G401 (cell line): ENCODE measurements at regions not wholly inside any gene's neighbourhood (a gene's known extent, or its start where the extent isn't known, plus 50 kb on each side); places are given as distances from the start of the nearest gene placed in this dataset.

Experiments
- DNase-seq: peaks from one replicate; pipeline ENCODE4 v3.0.0-alpha.2; 2015; ENCODE audit warnings: low spot score
- in situ Hi-C: cut with HindIII; loops from 2 replicates; pipeline ENCODE4 v1.10.0; 2016; ENCODE audit warnings: low sequenced_read_pairs, mixed read lengths

DNA sequence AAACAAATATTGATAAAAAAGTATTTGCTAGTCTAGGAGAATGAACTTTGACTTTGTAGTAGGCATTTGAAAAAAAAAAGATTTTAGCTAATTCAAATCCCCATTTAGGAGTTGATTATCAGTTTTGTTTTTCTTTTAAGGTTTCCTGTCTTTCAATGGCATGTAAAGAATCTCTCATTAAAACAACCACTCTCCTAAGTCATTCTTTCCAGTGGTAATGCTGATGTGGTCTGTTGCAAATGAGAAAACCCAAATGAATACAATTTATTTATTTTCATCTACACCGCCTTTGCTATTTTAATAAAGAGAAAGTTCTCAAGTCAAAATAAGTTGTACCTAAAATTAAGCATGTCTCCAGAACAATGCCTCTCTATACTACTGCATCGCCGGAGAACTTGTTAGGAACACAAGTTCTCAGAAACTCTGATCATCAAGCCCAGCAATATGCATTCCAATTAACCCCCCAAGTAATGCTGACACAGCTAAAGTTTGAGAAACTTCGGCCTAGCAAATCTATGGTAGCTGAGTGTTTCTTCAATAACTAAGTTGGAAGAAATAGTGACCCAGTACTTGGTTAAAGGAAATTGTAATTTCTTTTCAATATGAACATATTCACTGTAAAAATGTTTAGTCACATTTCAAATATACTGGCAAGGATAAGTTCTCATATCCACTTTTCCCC lies 255.1 kb downstream of the PTPRC start:
- in situ Hi-C loops = no loop called here

GRCh38 chr1:198901266-198901665 lies 262.4 kb downstream of the PTPRC start:
- DNase-seq = peak; percentile 53
- in situ Hi-C loops = no loop called here

More for the DNA sequence above, 255.1 kb downstream of the PTPRC start:
- no peak for DNase-seq

GRCh38 chr1:198902655-198903054 lies 263.8 kb downstream of the PTPRC start:
- in situ Hi-C loops = no loop called here
- peak; percentile 81 for DNase-seq

DNA sequence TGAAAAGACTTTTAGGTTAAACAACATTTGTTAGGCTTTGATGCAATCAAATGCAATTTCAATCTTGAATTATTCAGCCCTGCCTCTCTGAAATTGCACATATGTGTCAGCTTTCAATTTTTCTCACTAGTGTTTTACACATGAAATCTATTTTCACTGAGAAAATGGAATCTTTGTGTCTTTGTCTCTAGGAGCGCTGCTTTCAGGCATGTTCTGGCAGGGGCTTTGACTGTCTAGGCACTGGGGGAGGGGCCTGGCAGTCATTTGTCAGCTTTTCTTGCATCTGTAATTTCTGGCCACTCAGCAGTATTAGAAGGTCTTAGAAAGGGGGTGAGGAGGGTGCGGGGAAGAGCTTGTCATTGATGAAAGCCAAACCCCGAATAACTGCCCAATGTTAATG lies 264.4 kb downstream of the PTPRC start:
- in situ Hi-C loops = no loop called here
- no peak for DNase-seq

DNA sequence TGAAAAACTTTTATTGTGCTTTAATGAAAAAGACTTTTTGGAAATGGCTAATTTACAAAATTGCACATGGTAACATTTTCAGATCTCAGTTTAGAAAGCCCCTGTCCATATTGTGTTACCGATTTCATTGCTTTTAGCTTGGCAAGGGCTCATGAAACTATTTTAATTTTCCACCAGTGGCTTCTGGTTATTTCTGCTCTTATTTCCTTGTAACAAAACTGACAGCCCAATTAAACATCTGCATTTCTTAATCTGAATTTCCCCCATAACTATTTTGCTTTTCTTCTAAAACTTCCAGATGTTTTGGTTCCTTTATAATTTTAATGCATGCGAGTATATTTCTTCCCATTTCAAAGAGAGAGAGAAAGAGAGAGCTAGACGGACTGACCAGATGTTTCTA lies 264.8 kb downstream of the PTPRC start:
- DNase-seq = no peak
- in situ Hi-C loops = no loop called here

GRCh38 chr1:198904321-198904720 lies 265.5 kb downstream of the PTPRC start:
- no peak for DNase-seq
- in situ Hi-C loops = no loop called here

- DNase-seq = peak; percentile 55
- in situ Hi-C loops = no loop called here
Observed at GRCh38 chr1:198906739-198907422, 268.0 kb downstream of the PTPRC start.

GRCh38 chr1:198907423-198907746 lies 268.5 kb downstream of the PTPRC start:
- no peak for DNase-seq
- in situ Hi-C loops = no loop called here

- in situ Hi-C loops = no loop called here
- no peak for DNase-seq
Observed at GRCh38 chr1:198908995-198909394, 270.2 kb downstream of the PTPRC start.

DNA sequence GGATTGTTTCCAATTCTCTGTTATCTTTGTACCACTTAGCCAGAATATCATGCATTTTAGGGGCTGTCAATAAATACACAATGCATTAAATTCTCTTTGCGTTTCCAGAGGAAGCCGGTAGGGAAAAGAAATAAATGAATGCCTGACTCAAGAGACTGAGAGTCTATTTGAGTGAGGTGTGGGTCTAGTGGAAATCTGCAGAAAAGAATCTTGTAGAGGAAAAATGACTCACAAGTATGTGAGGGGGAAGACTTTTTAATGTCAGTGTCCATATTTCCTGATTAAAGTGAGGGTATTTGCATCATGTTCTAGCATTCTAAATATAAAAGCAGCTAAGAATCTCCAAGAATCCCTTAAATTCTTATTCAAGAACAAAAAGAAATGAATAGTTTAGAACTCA lies 271.1 kb downstream of the PTPRC start:
- no peak for DNase-seq
- in situ Hi-C loops = no loop called here

DNA sequence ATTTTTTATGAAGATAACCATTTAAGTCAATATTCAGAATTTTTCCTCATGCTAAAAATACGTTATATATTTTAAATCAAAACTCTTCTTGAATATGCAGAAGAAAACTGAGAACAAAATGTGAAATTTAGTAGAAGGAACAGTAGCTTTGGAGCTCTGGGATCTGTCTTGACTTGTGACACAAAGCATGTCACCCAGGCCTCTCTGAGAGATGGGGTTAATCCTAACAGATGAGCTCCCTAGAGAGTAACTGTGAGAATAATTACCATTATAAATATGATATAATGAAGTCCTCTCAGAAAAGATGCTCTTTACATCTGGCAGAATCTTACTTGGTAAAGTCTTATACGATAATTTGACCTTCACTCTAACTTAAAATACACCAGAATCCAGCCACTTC lies 272.0 kb downstream of the PTPRC start:
- in situ Hi-C loops = no loop called here
- DNase-seq = no peak

- in situ Hi-C loops = no loop called here
- no peak for DNase-seq
Observed at GRCh38 chr1:198912046-198912445, 273.2 kb downstream of the PTPRC start.

DNA sequence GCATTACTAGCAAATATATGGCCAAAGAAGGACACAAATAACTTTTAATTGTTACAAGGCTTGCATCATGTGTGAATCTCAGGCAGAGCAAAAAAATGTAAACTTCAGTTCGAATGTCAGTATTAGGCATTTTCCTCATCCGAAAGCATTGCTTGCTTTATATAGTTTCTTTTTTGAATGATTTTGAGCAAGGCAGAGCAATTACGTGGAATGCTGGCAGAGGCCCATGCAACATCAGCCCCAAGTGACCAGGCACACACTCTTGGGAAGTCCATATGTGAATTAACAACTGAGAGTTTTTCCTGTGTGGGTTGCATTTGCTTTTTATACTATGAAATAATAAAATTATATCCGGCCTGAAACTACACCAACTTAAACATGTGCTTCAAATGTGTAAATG lies 274.8 kb downstream of the PTPRC start:
- DNase-seq = no peak
- in situ Hi-C loops = no loop called here

DNA sequence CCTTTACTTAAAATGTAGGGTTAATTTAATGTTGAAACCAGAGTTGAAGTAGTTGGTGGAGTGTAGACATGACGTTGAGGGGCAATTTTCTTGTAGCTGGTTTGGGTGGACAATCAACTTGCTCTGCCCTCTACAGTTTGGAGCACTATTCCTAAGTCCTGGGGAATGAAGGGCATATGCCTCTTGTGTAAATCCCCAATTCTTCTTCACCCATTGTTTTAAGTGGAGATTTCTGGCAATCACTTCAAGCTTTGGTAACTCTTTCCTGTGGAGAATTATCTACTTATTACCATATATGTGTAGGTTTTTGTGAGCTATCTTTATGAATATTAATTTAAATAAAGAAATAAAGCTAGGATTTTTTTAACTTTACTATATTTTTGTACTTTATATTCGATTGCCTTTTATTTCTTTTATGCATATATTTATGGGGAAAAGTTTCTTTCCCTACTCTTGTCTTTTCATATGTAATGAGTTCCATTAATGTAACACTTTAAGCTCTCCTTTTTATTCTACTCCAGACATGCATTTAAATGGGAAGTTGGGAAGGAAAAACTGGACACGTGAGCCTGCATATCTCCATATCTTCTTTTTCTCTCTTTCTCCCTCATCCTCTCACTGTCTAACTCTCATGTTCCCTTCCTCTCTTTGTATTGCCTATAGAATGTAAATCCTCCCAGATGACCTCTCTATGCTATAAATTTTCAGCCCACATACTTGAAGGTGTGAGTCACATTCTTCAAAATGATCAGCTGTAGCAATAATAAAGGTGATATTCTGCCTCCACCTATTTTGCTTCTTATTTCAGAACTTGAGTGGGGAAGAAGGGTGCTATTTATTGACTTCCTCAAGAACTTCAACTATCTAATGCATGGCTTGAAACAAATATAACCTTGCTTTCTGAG lies 276.7 kb downstream of the PTPRC start:
- in situ Hi-C loops = no loop called here

DNA sequence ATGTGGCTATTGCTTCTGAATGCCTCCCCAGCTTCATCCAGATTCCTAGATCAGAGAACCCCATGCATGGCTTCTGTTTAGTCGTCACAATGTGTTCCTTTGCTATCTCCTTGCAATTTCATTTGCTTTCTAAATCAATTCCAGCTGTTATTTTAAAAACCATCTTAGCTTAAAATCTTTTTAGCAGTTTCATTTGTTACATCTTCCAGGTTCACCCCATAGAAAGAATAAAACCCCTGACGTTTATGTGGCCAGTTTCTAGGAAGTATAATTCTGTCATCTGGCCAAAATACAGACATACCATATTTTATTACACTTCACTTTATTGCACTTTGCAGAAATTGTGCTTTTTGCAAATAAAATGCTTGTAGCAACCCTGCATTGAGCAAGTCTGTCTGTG lies 278.4 kb downstream of the PTPRC start:
- in situ Hi-C loops = no loop called here
- no peak for DNase-seq

More for the DNA sequence above, 276.7 kb downstream of the PTPRC start:
- DNase-seq = no peak

GRCh38 chr1:198918920-198919319 lies 280.1 kb downstream of the PTPRC start:
- DNase-seq = no peak
- in situ Hi-C loops = no loop called here

DNA sequence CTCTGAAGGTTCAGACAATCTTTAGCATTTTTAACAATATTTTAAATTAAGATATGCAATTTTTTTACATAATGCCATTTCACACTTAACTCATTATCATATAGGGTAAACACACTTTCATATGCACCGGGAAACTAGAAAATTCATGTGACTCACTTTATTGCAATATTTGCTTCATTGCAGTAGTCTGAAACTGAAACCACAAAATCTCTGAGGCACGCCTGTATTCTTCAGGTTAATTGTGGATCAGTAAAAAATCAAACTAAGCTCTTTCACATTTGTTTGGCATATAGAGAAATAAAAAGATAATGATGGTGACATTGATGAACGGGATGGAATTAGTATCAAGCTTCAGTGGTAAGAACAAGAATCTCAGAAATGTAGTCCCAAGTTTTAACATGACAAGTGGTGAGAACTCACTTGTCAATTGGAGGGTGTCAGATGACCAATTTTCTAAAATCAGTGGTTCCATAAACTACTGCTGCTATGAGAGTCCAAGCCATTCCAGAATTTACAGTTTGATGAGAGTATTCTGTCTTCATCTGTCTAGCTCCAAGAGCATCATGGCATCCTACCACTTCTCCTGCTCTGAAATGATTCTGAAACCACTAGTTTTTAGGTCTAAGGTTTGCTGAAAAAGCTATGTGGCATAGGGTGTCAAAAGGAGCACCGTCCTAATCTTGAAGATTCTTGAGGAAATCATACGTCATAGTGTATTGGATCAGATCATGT lies 281.0 kb downstream of the PTPRC start:
- DNase-seq = no peak
- in situ Hi-C loops = no loop called here

- in situ Hi-C loops = no loop called here
- peak; percentile 50 for DNase-seq
Observed at GRCh38 chr1:198922638-198923430, 284.0 kb downstream of the PTPRC start.

DNA sequence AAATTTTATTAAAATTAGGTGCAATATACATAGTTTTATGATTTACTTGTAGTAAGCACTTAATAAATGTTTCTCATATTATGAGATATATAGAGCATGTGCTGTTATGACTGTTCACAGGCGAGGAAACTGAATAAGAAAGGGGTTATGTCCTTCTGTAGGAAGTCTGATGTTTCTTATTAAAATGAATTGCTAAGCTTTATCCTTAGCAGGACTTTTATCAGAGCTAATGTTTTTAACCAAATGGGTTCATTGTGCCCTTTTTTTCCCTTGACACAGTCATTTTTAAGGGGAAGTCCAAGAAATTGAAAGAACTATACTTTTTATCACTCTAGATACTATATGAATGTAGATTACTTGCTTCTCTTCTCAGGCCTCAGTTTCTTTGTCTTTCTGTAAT lies 285.2 kb downstream of the PTPRC start:
- no peak for DNase-seq
- in situ Hi-C loops = no loop called here
